DND-41 (cell line): ENCODE measurements at regions not wholly inside any gene's neighbourhood (a gene's known extent, or its start where the extent isn't known, plus 50 kb on each side); places are given as distances from the start of the nearest gene placed in this dataset.

ENCODE experiments used
- ATAC-seq: fragments of 200-7000 bp; cut with Tn5 transposase; 3 replicates; pipeline ENCODE4 v1.9.1; 2021; ENCODE audit warnings: low read depth; ENCODE audit not compliant: insufficient read depth
- DNase-seq: peaks from one replicate; pipeline ENCODE4 v3.0.0-alpha.2; 2020
- H2AFZ ChIP-seq: 2 replicates; pipeline ENCODE4 v1.6.0; 2012; ENCODE audit warnings: low read depth, low read length
- H3K27ac ChIP-seq: 2 replicates; pipeline ENCODE4 v1.5.1; 2012; ENCODE audit warnings: low read length, inconsistent platforms
- H3K27me3 ChIP-seq: fragments of 200-600 bp; sonication (generic); 2 replicates; pipeline ENCODE4 v1.6.0; 2012; ENCODE audit warnings: low read length, mild to moderate bottlenecking, inconsistent platforms; ENCODE audit not compliant: insufficient read depth, poor library complexity
- H3K36me3 ChIP-seq: 2 replicates; pipeline ENCODE4 v1.5.1; 2012; ENCODE audit warnings: low read length, inconsistent platforms; ENCODE audit not compliant: insufficient read depth
- H3K4me1 ChIP-seq: 2 replicates; pipeline ENCODE4 v1.5.1; 2012; ENCODE audit warnings: mild to moderate bottlenecking, low read length; ENCODE audit not compliant: insufficient read depth
- H3K4me2 ChIP-seq: 2 replicates; pipeline ENCODE4 v1.6.0; 2012; ENCODE audit warnings: mild to moderate bottlenecking, moderate library complexity, low read length, inconsistent platforms; ENCODE audit not compliant: insufficient read depth
- H3K4me3 ChIP-seq, 2 experiments: fragments of 200-600 bp in 1 of 2; shearing (Covaris generic) in 1 of 2; 2 replicates each; pipeline ENCODE4 v1.5.1; 2012 to 2016; ENCODE audit warnings: inconsistent platforms in 2 of 2, low read length in 2 of 2, mild to moderate bottlenecking in 2 of 2, low read depth in 1 of 2, moderate library complexity in 1 of 2
- H3K79me2 ChIP-seq: 2 replicates; pipeline ENCODE4 v1.6.0; 2012; ENCODE audit warnings: low read length, inconsistent platforms; ENCODE audit not compliant: insufficient read depth
- H3K9ac ChIP-seq: 2 replicates; pipeline ENCODE4 v1.6.0; 2012; ENCODE audit warnings: low read depth, mild to moderate bottlenecking, inconsistent platforms, low read length, moderate library complexity
- H3K9me3 ChIP-seq: 2 replicates; pipeline ENCODE4 v1.5.1; 2012; ENCODE audit warnings: low read length, moderate library complexity, mild to moderate bottlenecking, inconsistent platforms; ENCODE audit not compliant: insufficient read depth, severe bottlenecking
- H4K20me1 ChIP-seq: 2 replicates; pipeline ENCODE4 v1.6.0; 2012; ENCODE audit warnings: low read length; ENCODE audit not compliant: insufficient read depth
- CTCF ChIP-seq: IDR thresholded peaks from 2 replicates; pipeline ENCODE4 v1.5.1; 2012; ENCODE audit warnings: borderline replicate concordance, low read length, moderate library complexity, mild to moderate bottlenecking; ENCODE audit not compliant: poor library complexity, severe bottlenecking; ENCODE audit errors: extremely low read depth
- EZH2 ChIP-seq: IDR thresholded peaks from 3 replicates; pipeline ENCODE4 v1.6.1; 2012; ENCODE audit warnings: borderline replicate concordance, low read depth, mild to moderate bottlenecking, moderate library complexity, low read length, inconsistent platforms; ENCODE audit not compliant: severe bottlenecking

GRCh38 chr15:62873203-62873602 lies 169.3 kb upstream of the TPM1 start:
- H3K27ac ChIP-seq, result no peak overlapping the region
- H2AFZ ChIP-seq, result no peak overlapping the region
- H4K20me1 ChIP-seq, result no peaks in the 10 kb centered on the region
- no peaks in the 10 kb centered on the region for H3K4me1 ChIP-seq
- H3K36me3 ChIP-seq, result no peaks in the 10 kb centered on the region
- no peak overlapping the region for H3K4me3 ChIP-seq
- DNase-seq, result no peak
- no peaks in the 10 kb centered on the region for H3K79me2 ChIP-seq
- H3K9ac ChIP-seq, result no peak overlapping the region
- H3K27me3 ChIP-seq, result no peaks in the 10 kb centered on the region
- H3K4me2 ChIP-seq, result no peak overlapping the region
- ATAC-seq, result no peak
- no peaks in the 10 kb centered on the region for H3K9me3 ChIP-seq
- no peak for TF ChIP-seq EZH2
- TF ChIP-seq CTCF, result no peak

DNA sequence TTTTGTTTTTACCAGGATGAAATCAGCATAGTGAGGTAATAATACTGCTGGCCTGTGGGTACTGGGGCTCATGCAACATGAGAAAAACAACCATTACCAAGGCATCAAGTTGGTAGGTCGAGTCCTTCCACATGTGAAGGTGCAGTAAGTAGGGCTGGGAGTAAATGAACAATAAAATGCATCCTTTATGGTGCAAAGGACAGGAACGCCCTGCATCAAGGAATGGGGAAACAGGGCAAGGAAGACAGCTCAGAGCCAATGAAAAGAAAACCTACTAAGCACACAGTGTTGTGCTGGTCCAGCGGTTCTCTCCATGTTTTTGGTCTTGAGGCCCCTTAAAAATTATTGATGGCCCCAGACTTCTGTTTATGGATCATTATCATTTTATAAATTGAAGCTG lies 168.5 kb upstream of the TPM1 start:
- H2AFZ ChIP-seq, result no peak overlapping the region
- no peak for DNase-seq
- TF ChIP-seq EZH2 (no peak), CTCF (no peak)
- no peaks in the 10 kb centered on the region for H3K4me1 ChIP-seq
- no peaks in the 10 kb centered on the region for H3K9me3 ChIP-seq
- no peak overlapping the region for H3K4me2 ChIP-seq
- no peaks in the 10 kb centered on the region for H3K79me2 ChIP-seq
- H3K36me3 ChIP-seq, result no peaks in the 10 kb centered on the region
- no peak overlapping the region for H3K4me3 ChIP-seq
- H3K27me3 ChIP-seq, result no peaks in the 10 kb centered on the region
- no peak overlapping the region for H3K27ac ChIP-seq
- no peak overlapping the region for H3K9ac ChIP-seq
- ATAC-seq, result no peak
- no peaks in the 10 kb centered on the region for H4K20me1 ChIP-seq

DNA sequence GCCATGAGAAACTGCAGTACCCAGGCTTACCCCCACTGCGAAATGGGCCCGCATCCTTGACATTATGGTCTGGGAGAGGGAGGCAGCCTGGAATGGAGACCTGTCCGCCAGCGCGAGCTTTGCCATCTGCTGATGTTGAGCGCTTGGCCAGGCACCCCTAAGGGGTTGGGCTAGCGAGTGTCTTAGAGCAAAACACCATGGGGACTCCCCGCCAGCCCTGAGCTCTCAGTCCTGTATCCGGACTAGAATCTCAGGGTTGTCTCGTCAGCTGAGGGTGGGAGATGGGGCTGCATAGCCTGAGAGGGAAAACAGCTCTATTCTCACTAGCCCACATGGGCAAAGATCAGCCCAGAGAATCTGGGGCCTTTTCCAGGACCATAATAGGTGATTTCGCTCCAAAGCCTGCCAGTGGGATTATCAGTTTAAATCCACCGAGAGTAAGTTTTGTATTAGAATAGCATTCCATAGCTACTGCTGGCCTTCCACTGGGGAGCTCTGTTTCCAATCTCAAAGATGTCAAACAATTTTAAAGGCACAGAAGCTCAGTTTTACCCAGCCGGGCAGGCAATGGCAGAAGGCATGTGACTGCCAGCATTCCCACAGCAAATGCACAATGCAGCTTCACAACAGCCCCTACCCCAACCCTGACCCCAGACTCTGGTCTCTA lies 167.5 kb upstream of the TPM1 start:
- H3K4me1 ChIP-seq, result no peaks in the 10 kb centered on the region
- H3K79me2 ChIP-seq, result no peaks in the 10 kb centered on the region
- no peak overlapping the region for H3K4me3 ChIP-seq
- H4K20me1 ChIP-seq, result no peaks in the 10 kb centered on the region
- H3K27ac ChIP-seq, result no peak overlapping the region
- peaks cover 3% of the 10 kb centered on the region for H3K27me3 ChIP-seq
- H3K9me3 ChIP-seq, result no peaks in the 10 kb centered on the region
- H3K4me2 ChIP-seq, result no peak overlapping the region
- H3K9ac ChIP-seq, result no peak overlapping the region
- H3K36me3 ChIP-seq, result no peaks in the 10 kb centered on the region
- DNase-seq (no peak), ATAC-seq (no peak)
- TF ChIP-seq CTCF (no peak), EZH2 (no peak)
- H2AFZ ChIP-seq, result no peak overlapping the region

- H2AFZ ChIP-seq, result no peak overlapping the region
- H3K9me3 ChIP-seq, result no peaks in the 10 kb centered on the region
- H3K4me1 ChIP-seq, result no peaks in the 10 kb centered on the region
- no peak for ATAC-seq
- no peak overlapping the region for H3K27ac ChIP-seq
- no peak overlapping the region for H3K4me2 ChIP-seq
- H3K79me2 ChIP-seq, result no peaks in the 10 kb centered on the region
- H3K4me3 ChIP-seq, result no peak overlapping the region
- no peak for DNase-seq
- no peak for TF ChIP-seq CTCF
- no peak for TF ChIP-seq EZH2
- no peaks in the 10 kb centered on the region for H3K36me3 ChIP-seq
- no peaks in the 10 kb centered on the region for H4K20me1 ChIP-seq
- no peak overlapping the region for H3K9ac ChIP-seq
- H3K27me3 ChIP-seq, result peaks cover 3% of the 10 kb centered on the region
Measured at GRCh38 chr15:62875626-62876021, 166.9 kb upstream of the TPM1 start.
